ENCODE measurements at regions not wholly inside any gene's neighbourhood (a gene's known extent, or its start where the extent isn't known, plus 50 kb on each side); places are given as distances from the start of the nearest gene placed in this dataset.

GRCh38 chr7:18165166-18165565 is 137.5 kb upstream of the PRPS1L1 start:
- no peak for TF ChIP-seq REST (IDR thresholded peaks at IDR 0.05; ENCODE audit: unreplicated experiment)
- TF ChIP-seq, protein P1, sequence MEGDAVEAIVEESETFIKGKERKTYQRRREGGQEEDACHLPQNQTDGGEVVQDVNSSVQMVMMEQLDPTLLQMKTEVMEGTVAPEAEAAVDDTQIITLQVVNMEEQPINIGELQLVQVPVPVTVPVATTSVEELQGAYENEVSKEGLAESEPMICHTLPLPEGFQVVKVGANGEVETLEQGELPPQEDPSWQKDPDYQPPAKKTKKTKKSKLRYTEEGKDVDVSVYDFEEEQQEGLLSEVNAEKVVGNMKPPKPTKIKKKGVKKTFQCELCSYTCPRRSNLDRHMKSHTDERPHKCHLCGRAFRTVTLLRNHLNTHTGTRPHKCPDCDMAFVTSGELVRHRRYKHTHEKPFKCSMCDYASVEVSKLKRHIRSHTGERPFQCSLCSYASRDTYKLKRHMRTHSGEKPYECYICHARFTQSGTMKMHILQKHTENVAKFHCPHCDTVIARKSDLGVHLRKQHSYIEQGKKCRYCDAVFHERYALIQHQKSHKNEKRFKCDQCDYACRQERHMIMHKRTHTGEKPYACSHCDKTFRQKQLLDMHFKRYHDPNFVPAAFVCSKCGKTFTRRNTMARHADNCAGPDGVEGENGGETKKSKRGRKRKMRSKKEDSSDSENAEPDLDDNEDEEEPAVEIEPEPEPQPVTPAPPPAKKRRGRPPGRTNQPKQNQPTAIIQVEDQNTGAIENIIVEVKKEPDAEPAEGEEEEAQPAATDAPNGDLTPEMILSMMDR (conservative IDR thresholded peaks at IDR 0.05; ENCODE audit: low read depth in 2 of 2): no peak
- no peak for TF ChIP-seq EZH2 (IDR thresholded peaks at IDR 0.05; ENCODE audit: low read depth, unreplicated experiment)
- no peak for TF ChIP-seq POLR2AphosphoS5 (IDR thresholded peaks at IDR 0.05; ENCODE audit: low read depth)
- no peak for TF ChIP-seq CREB1 (CRISPR knock-in tag; IDR thresholded peaks at IDR 0.05; ENCODE audit: low read depth)
- TF ChIP-seq ZNF331 (CRISPR knock-in tag; IDR thresholded peaks at IDR 0.05; ENCODE audit: low read depth): no peak
- no peak for TF ChIP-seq JUNB (IDR thresholded peaks at IDR 0.05; ENCODE audit: unreplicated experiment)

Measured in GM23338 (cell line).